ENCODE measurements at regions not wholly inside any gene's neighbourhood (a gene's known extent, or its start where the extent isn't known, plus 50 kb on each side); places are given as distances from the start of the nearest gene placed in this dataset.

GRCh38 chr2:185074156-185074555 lies 475.8 kb downstream of the ZNF804A start:
- no peak overlapping the region for H3K4me2 ChIP-seq (replicated peaks; ENCODE audit: extremely low read depth, low read length, poor library complexity, severe bottlenecking)
- no peak for DNase-seq
- H3K4me1 Mint-ChIP-seq, result no peaks in the 10 kb centered on the region
- no peaks in the 10 kb centered on the region for H3K79me2 ChIP-seq (ENCODE audit: insufficient read depth, low read length)
- H3K27me3 ChIP-seq (ENCODE audit: control insufficient read depth in 2 of 2, insufficient read depth in 2 of 2, low read length in 2 of 2), result no peaks in the 10 kb centered on the region
- H2AFZ ChIP-seq (ENCODE audit: insufficient read depth, low read depth, low read length, poor library complexity, severe bottlenecking), result no peak overlapping the region
- H3K27ac Mint-ChIP-seq, result no peak overlapping the region
- intact Hi-C loops (cut with micrococcal nuclease), result no loop called here
- H3K4me1 ChIP-seq (ENCODE audit: control insufficient read depth in 1 of 2, insufficient read depth in 2 of 2, low read length in 2 of 2), result no peaks in the 10 kb centered on the region
- H4K20me1 ChIP-seq (ENCODE audit: insufficient read depth, low read length), result no peaks in the 10 kb centered on the region
- H3K4me3 Mint-ChIP-seq, result no peak overlapping the region
- H3K9me3 ChIP-seq (replicated peaks in 1 of 2; ENCODE audit: control insufficient read depth in 1 of 2, insufficient read depth in 1 of 2, low read length in 2 of 2), result no peaks in the 10 kb centered on the region
- H3K9me3 Mint-ChIP-seq, result peaks cover 0 to 4% (median 2%) of the 10 kb centered on the region in 7 donors
- no peak for TF ChIP-seq CTCF (IDR thresholded peaks at IDR 0.05)
- H3K36me3 ChIP-seq (replicated peaks in 1 of 2; ENCODE audit: control insufficient read depth in 1 of 2, insufficient read depth in 2 of 2, low read length in 2 of 2), result no peaks in the 10 kb centered on the region
- no peak overlapping the region for H3K27ac ChIP-seq (ENCODE audit: low read depth in 1 of 2, low read length in 2 of 2)
- H3K9ac ChIP-seq (ENCODE audit: insufficient read depth, low read length, poor library complexity, severe bottlenecking), result no peak overlapping the region
- H3K4me3 ChIP-seq (replicated peaks in 1 of 3; ENCODE audit: low read depth in 2 of 3, low read length in 3 of 3), result no peak overlapping the region
- no peaks in the 10 kb centered on the region for H3K36me3 Mint-ChIP-seq
- no peaks in the 10 kb centered on the region for H3K27me3 Mint-ChIP-seq (ENCODE audit: low read depth in 3 of 3)

GRCh38 chr2:185082749-185083148 lies 484.4 kb downstream of the ZNF804A start:
- no peak overlapping the region for H3K9ac ChIP-seq (ENCODE audit: insufficient read depth, low read length, poor library complexity, severe bottlenecking)
- no peak overlapping the region for H3K4me2 ChIP-seq (replicated peaks; ENCODE audit: extremely low read depth, low read length, poor library complexity, severe bottlenecking)
- Mint-ChIP-seq H3K36me3 (no peaks in the 10 kb centered on the region), H3K4me3 (no peak overlapping the region), H3K4me1 (no peaks in the 10 kb centered on the region), H3K9me3 (peaks cover 0 to 9% (median 3%) of the 10 kb centered on the region in 7 donors), H3K27me3 (ENCODE audit: low read depth in 3 of 3) (no peaks in the 10 kb centered on the region), H3K27ac (no peak overlapping the region)
- H3K4me3 ChIP-seq (replicated peaks in 1 of 3; ENCODE audit: low read depth in 2 of 3, low read length in 3 of 3), result no peak overlapping the region
- intact Hi-C loops (cut with micrococcal nuclease), result no loop called here
- no peak overlapping the region for H2AFZ ChIP-seq (ENCODE audit: insufficient read depth, low read depth, low read length, poor library complexity, severe bottlenecking)
- no peak for DNase-seq
- WGBS (ENCODE audit: insufficient coverage), result 100% methylated on average over 1 of the region's 3 CpGs
- H3K4me1 ChIP-seq (ENCODE audit: control insufficient read depth in 1 of 2, insufficient read depth in 2 of 2, low read length in 2 of 2), result no peaks in the 10 kb centered on the region
- H3K79me2 ChIP-seq (ENCODE audit: insufficient read depth, low read length), result no peaks in the 10 kb centered on the region
- no peak overlapping the region for H3K27ac ChIP-seq (ENCODE audit: low read depth in 1 of 2, low read length in 2 of 2)
- TF ChIP-seq CTCF (IDR thresholded peaks at IDR 0.05), result no peak
- H4K20me1 ChIP-seq (ENCODE audit: insufficient read depth, low read length), result no peaks in the 10 kb centered on the region
- no peaks in the 10 kb centered on the region for H3K36me3 ChIP-seq (replicated peaks in 1 of 2; ENCODE audit: control insufficient read depth in 1 of 2, insufficient read depth in 2 of 2, low read length in 2 of 2)
- peaks cover 0 to 4% of the 10 kb centered on the region in 2 donors for H3K9me3 ChIP-seq (replicated peaks in 1 of 2; ENCODE audit: control insufficient read depth in 1 of 2, insufficient read depth in 1 of 2, low read length in 2 of 2)
- H3K27me3 ChIP-seq (ENCODE audit: control insufficient read depth in 2 of 2, insufficient read depth in 2 of 2, low read length in 2 of 2), result no peaks in the 10 kb centered on the region
